ENCODE measurements at regions not wholly inside any gene's neighbourhood (a gene's known extent, or its start where the extent isn't known, plus 50 kb on each side); places are given as distances from the start of the nearest gene placed in this dataset.

GRCh38 chr1:43042127-43042526, 83.5 kb upstream of the SLC2A1 start:
- Histone ChIP-seq H4K20me1 (ENCODE audit: insufficient read depth, low read length) (no peaks in the 10 kb centered on the region), H3K4me3 (replicated peaks in 1 of 3; ENCODE audit: low read depth in 2 of 3, low read length in 3 of 3) (no peak overlapping the region), H3K9me3 (replicated peaks in 1 of 2; ENCODE audit: control insufficient read depth in 1 of 2, insufficient read depth in 1 of 2, low read length in 2 of 2) (no peaks in the 10 kb centered on the region), H3K4me2 (replicated peaks; ENCODE audit: extremely low read depth, low read length, poor library complexity, severe bottlenecking) (no peak overlapping the region), H3K4me1 (ENCODE audit: control insufficient read depth in 1 of 2, insufficient read depth in 2 of 2, low read length in 2 of 2) (no peaks in the 10 kb centered on the region), H3K9ac (ENCODE audit: insufficient read depth, low read length, poor library complexity, severe bottlenecking) (no peak overlapping the region), H3K36me3 (replicated peaks in 1 of 2; ENCODE audit: control insufficient read depth in 1 of 2, insufficient read depth in 2 of 2, low read length in 2 of 2) (no peaks in the 10 kb centered on the region), H3K79me2 (ENCODE audit: insufficient read depth, low read length) (no peaks in the 10 kb centered on the region), H3K27me3 (ENCODE audit: control insufficient read depth in 2 of 2, insufficient read depth in 2 of 2, low read length in 2 of 2) (no peaks in the 10 kb centered on the region), H3K27ac (ENCODE audit: low read depth in 1 of 2, low read length in 2 of 2) (no peak overlapping the region), H2AFZ (ENCODE audit: insufficient read depth, low read depth, low read length, poor library complexity, severe bottlenecking) (no peak overlapping the region)
- Mint-ChIP-seq H3K4me1 (peaks cover 3% of the 10 kb centered on the region), H3K36me3 (no peaks in the 10 kb centered on the region), H3K27me3 (ENCODE audit: low read depth in 3 of 3) (peaks cover 0 to 5% (median 4%) of the 10 kb centered on the region in 3 donors), H3K4me3 (no peak overlapping the region), H3K27ac (no peak overlapping the region), H3K9me3 (no peaks in the 10 kb centered on the region)
- WGBS (ENCODE audit: insufficient coverage), result 100% methylated on average over 2 of the region's 4 CpGs
- no peak for DNase-seq
- intact Hi-C loops (cut with micrococcal nuclease), result no loop called here
- TF ChIP-seq CTCF (IDR thresholded peaks at IDR 0.05), result no peak

- Histone ChIP-seq H3K9me3 (replicated peaks in 1 of 2; ENCODE audit: control insufficient read depth in 1 of 2, insufficient read depth in 1 of 2, low read length in 2 of 2) (no peaks in the 10 kb centered on the region), H3K9ac (ENCODE audit: insufficient read depth, low read length, poor library complexity, severe bottlenecking) (no peak overlapping the region), H3K4me2 (replicated peaks; ENCODE audit: extremely low read depth, low read length, poor library complexity, severe bottlenecking) (no peak overlapping the region), H3K4me1 (ENCODE audit: control insufficient read depth in 1 of 2, insufficient read depth in 2 of 2, low read length in 2 of 2) (no peaks in the 10 kb centered on the region), H3K4me3 (replicated peaks in 1 of 3; ENCODE audit: low read depth in 2 of 3, low read length in 3 of 3) (no peak overlapping the region), H2AFZ (ENCODE audit: insufficient read depth, low read depth, low read length, poor library complexity, severe bottlenecking) (no peak overlapping the region), H3K36me3 (replicated peaks in 1 of 2; ENCODE audit: control insufficient read depth in 1 of 2, insufficient read depth in 2 of 2, low read length in 2 of 2) (no peaks in the 10 kb centered on the region), H3K79me2 (ENCODE audit: insufficient read depth, low read length) (no peaks in the 10 kb centered on the region), H3K27me3 (ENCODE audit: control insufficient read depth in 2 of 2, insufficient read depth in 2 of 2, low read length in 2 of 2) (no peaks in the 10 kb centered on the region), H3K27ac (ENCODE audit: low read depth in 1 of 2, low read length in 2 of 2) (no peak overlapping the region), H4K20me1 (ENCODE audit: insufficient read depth, low read length) (no peaks in the 10 kb centered on the region)
- no peak overlapping the region for H3K4me3 Mint-ChIP-seq
- no peak for DNase-seq
- H3K36me3 Mint-ChIP-seq, result no peaks in the 10 kb centered on the region
- intact Hi-C loops (cut with micrococcal nuclease), result no loop called here
- peaks cover under 1 to 5% (median under 1%) of the 10 kb centered on the region in 3 donors for H3K27me3 Mint-ChIP-seq (ENCODE audit: low read depth in 3 of 3)
- WGBS (ENCODE audit: insufficient coverage), result no CpG with 5 or more reads among the region's 3 CpGs
- no peak overlapping the region for H3K27ac Mint-ChIP-seq
- H3K9me3 Mint-ChIP-seq, result no peaks in the 10 kb centered on the region
- H3K4me1 Mint-ChIP-seq, result peaks cover 3% of the 10 kb centered on the region
- no peak for TF ChIP-seq CTCF (IDR thresholded peaks at IDR 0.05)
These were observed 82.9 kb upstream of the SLC2A1 start for GRCh38 chr1:43041591-43041990.

Data from CD14-positive monocyte (primary cell).